ENCODE measurements at regions not wholly inside any gene's neighbourhood (a gene's known extent, or its start where the extent isn't known, plus 50 kb on each side); places are given as distances from the start of the nearest gene placed in this dataset.

- no peak for TF ChIP-seq E2F6 (IDR thresholded peaks at IDR 0.05; ENCODE audit: borderline replicate concordance, low read depth)
- TF ChIP-seq TFCP2L1 (CRISPR knock-in tag; IDR thresholded peaks at IDR 0.05) = no peak
- no peak for TF ChIP-seq CTCF (IDR thresholded peaks at IDR 0.05)
- TF ChIP-seq HOXB13 (CRISPR knock-in tag; IDR thresholded peaks at IDR 0.05; ENCODE audit: low read depth) = no peak
- TF ChIP-seq MAZ (IDR thresholded peaks at IDR 0.05; ENCODE audit: borderline replicate concordance, low read depth, low read length) = no peak
- no peak for TF ChIP-seq USF2 (IDR thresholded peaks at IDR 0.05)
- TF ChIP-seq ZNF302 (CRISPR knock-in tag; IDR thresholded peaks at IDR 0.05) = no peak
- TF ChIP-seq ZC3H11A (IDR thresholded peaks at IDR 0.05) = no peak
- no peak for TF ChIP-seq HEYL (CRISPR knock-in tag; IDR thresholded peaks at IDR 0.05)
- no peak for TF ChIP-seq MAX (IDR thresholded peaks at IDR 0.05)
- TF ChIP-seq ESRRA (IDR thresholded peaks at IDR 0.05; ENCODE audit: borderline replicate concordance, low read length) = no peak
- no peak for TF ChIP-seq CEBPB (IDR thresholded peaks at IDR 0.05)
- no peak for TF ChIP-seq SMC3 (IDR thresholded peaks at IDR 0.05)
- TF ChIP-seq TP53 (CRISPR knock-in tag; IDR thresholded peaks at IDR 0.05) = no peak
- no peak for TF ChIP-seq RFX5 (IDR thresholded peaks at IDR 0.05)
- no peak for TF ChIP-seq NFE2L2 (conservative IDR thresholded peaks at IDR 0.05; ENCODE audit: low read length)
- no peak for TF ChIP-seq FOXS1 (CRISPR knock-in tag; IDR thresholded peaks at IDR 0.05)
- TF ChIP-seq NR3C1 (IDR thresholded peaks at IDR 0.05) = no peak
- 44% methylated on average over 3 of the region's 3 CpGs for WGBS (ENCODE audit: missing lambda C conversion rate)
- Histone ChIP-seq H3K4me1 (no peaks in the 10 kb centered on the region), H3K9me3 (no peaks in the 10 kb centered on the region), H3K4me2 (no peak overlapping the region), H3K4me3 (no peak overlapping the region), H3K27ac (no peak overlapping the region)
- ChIA-PET CTCF (interaction anchor here (1.0 to 3.9 kb wide), 2 partner anchors 445 to 472 kb away, joined by 3 to 17 read pairs; no protein-coding TSS in a partner anchor), POLR2A (no interaction called here)
- ATAC-seq (no peak), DNase-seq (ENCODE audit: low read depth in 1 of 2, low spot score in 1 of 2) (no peak), FAIRE-seq (no peak)
Measured at GRCh38 chr1:184219414-184219813, 167.4 kb upstream of the C1orf21 start.

GRCh38 chr1:184219883-184220282, 166.9 kb upstream of the C1orf21 start:
- Histone ChIP-seq H3K4me2 (no peak overlapping the region), H3K4me1 (no peaks in the 10 kb centered on the region), H3K9me3 (no peaks in the 10 kb centered on the region), H3K4me3 (no peak overlapping the region), H3K27ac (no peak overlapping the region)
- WGBS (ENCODE audit: missing lambda C conversion rate) = 71% methylated on average over 8 of the region's 8 CpGs
- DNase-seq (ENCODE audit: low read depth in 1 of 2, low spot score in 1 of 2) (no peak), ATAC-seq (no peak), FAIRE-seq (no peak)
- ChIA-PET CTCF (interaction anchor here (0.8 to 3.9 kb wide), 3 partner anchors 375 to 472 kb away, joined by 3 to 17 read pairs (median 3); no protein-coding TSS in a partner anchor), POLR2A (no interaction called here)
- no peak for TF ChIP-seq SMC3 (IDR thresholded peaks at IDR 0.05)
- no peak for TF ChIP-seq HEYL (CRISPR knock-in tag; IDR thresholded peaks at IDR 0.05)
- TF ChIP-seq SREBF2 (IDR thresholded peaks at IDR 0.05) = no peak
- TF ChIP-seq FOSB (CRISPR knock-in tag; IDR thresholded peaks at IDR 0.05) = no peak
- TF ChIP-seq KDM5A (IDR thresholded peaks at IDR 0.05) = no peak
- TF ChIP-seq POLR2AphosphoS2 (conservative IDR thresholded peaks at IDR 0.05; ENCODE audit: low read length) = no peak
- TF ChIP-seq BHLHE40 (IDR thresholded peaks at IDR 0.05; ENCODE audit: low read depth, low read length) = no peak
- TF ChIP-seq E2F6 (IDR thresholded peaks at IDR 0.05; ENCODE audit: borderline replicate concordance, low read depth) = no peak
- no peak for TF ChIP-seq CTCF (IDR thresholded peaks at IDR 0.05)
- no peak for TF ChIP-seq JUN (IDR thresholded peaks at IDR 0.05)
- TF ChIP-seq EHMT2 (IDR thresholded peaks at IDR 0.05; ENCODE audit: low read depth) = no peak
- no peak for TF ChIP-seq RAD21 (conservative IDR thresholded peaks at IDR 0.05 in 1 of 2, IDR thresholded peaks at IDR 0.05 in 1 of 2)
- TF ChIP-seq MAZ (IDR thresholded peaks at IDR 0.05; ENCODE audit: borderline replicate concordance, low read depth, low read length) = no peak
- TF ChIP-seq CBX2 (IDR thresholded peaks at IDR 0.05; ENCODE audit: borderline replicate concordance, low read depth) = no peak
- no peak for TF ChIP-seq HOXA7 (CRISPR knock-in tag; IDR thresholded peaks at IDR 0.05)
- TF ChIP-seq EHF (CRISPR knock-in tag; IDR thresholded peaks at IDR 0.05) = no peak
- TF ChIP-seq CHD2 (IDR thresholded peaks at IDR 0.05; ENCODE audit: low read length, partially characterized antibody) = no peak
- no peak for TF ChIP-seq TP53 (CRISPR knock-in tag; IDR thresholded peaks at IDR 0.05)
- no peak for TF ChIP-seq RFX5 (IDR thresholded peaks at IDR 0.05)
- no peak for TF ChIP-seq TFCP2L1 (CRISPR knock-in tag; IDR thresholded peaks at IDR 0.05)

Data from A549 (cell line).